ENCODE measurements at regions not wholly inside any gene's neighbourhood (a gene's known extent, or its start where the extent isn't known, plus 50 kb on each side); places are given as distances from the start of the nearest gene placed in this dataset.

- Mint-ChIP-seq H3K9me3 (peaks cover 4% of the 10 kb centered on the region), H3K27ac (no peak overlapping the region), H3K27me3 (no peaks in the 10 kb centered on the region), H3K36me3 (ENCODE audit: low read depth) (peaks cover 27% of the 10 kb centered on the region), H3K4me1 (ENCODE audit: low read depth) (peaks cover 2% of the 10 kb centered on the region), H3K4me3 (no peak overlapping the region)
- ATAC-seq, result no peak
- CTCF ChIA-PET, result no interaction called here
- DNase-seq, result no peak
- TF ChIP-seq CTCF (IDR thresholded peaks at IDR 0.05), result no peak
- intact Hi-C loops (cut with micrococcal nuclease), result no loop called here
- POLR2A ChIA-PET, result no interaction called here
Measured at GRCh38 chr12:124426594-124427555, 132.0 kb downstream of the RFLNA start.

DNA sequence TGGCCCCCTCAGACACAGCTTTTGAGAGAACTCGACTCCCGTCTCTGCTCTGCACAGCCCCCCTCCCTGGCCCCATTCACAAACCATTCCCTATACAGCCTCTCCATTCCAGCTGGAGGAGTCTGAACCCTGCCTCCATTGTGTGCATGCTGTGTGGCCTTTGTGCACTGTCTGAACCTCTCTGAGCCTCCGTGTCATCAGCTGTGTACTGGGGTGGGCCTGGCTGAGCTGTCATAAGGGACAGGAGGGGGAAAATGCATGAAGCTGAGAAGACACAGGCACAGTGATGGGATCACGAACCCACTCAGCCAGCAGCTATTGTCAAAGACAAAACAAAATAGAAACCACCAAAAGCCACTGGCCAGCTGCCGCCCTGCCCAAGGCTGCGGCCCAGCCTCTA, 130.8 kb downstream of the RFLNA start:
- intact Hi-C loops (cut with micrococcal nuclease), result no loop called here
- Mint-ChIP-seq H3K27me3 (no peaks in the 10 kb centered on the region), H3K27ac (no peak overlapping the region), H3K36me3 (ENCODE audit: low read depth) (peaks cover 18% of the 10 kb centered on the region), H3K4me3 (no peak overlapping the region), H3K9me3 (no peaks in the 10 kb centered on the region), H3K4me1 (ENCODE audit: low read depth) (no peaks in the 10 kb centered on the region)
- ChIA-PET CTCF (interaction anchor here (1.0 kb wide), 1 partner anchor 37 kb away, joined by 3 read pairs; no protein-coding TSS in a partner anchor), POLR2A (no interaction called here)
- ATAC-seq, result no peak
- TF ChIP-seq CTCF (IDR thresholded peaks at IDR 0.05), result no peak
- DNase-seq, result no peak

DNA sequence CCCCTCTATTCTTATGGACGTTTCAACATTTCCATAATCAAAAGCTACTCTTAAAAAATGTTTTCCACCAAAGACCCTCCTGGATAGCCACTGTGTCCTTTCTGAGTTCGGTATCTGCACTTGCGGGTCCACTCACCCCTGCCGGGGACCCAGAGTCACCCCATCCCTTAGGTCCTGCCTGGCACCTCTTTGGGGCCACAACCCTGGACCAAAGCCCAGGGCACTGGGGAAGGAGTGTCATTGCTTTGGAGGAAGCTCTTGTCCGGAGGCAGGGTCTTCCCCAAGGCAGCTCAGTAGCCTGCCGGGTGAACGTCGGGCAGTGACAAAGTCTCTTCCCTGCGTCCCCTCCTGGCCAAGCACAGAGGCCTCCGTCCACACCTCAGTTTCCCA, 129.6 kb downstream of the RFLNA start:
- Mint-ChIP-seq H3K4me3 (no peak overlapping the region), H3K27ac (no peak overlapping the region), H3K36me3 (ENCODE audit: low read depth) (peaks cover 21% of the 10 kb centered on the region), H3K27me3 (no peaks in the 10 kb centered on the region), H3K9me3 (no peaks in the 10 kb centered on the region), H3K4me1 (ENCODE audit: low read depth) (no peaks in the 10 kb centered on the region)
- POLR2A ChIA-PET, result interaction anchor here (1.1 kb wide), 1 partner anchor 28 kb away, joined by 3 read pairs; no protein-coding TSS in a partner anchor
- intact Hi-C loops (cut with micrococcal nuclease), result no loop called here
- TF ChIP-seq CTCF (IDR thresholded peaks at IDR 0.05), result no peak
- DNase-seq (no peak), ATAC-seq (no peak)
- CTCF ChIA-PET, result no interaction called here

GRCh38 chr12:124423761-124424515, 129.0 kb downstream of the RFLNA start:
- no peak for DNase-seq
- intact Hi-C loops (cut with micrococcal nuclease), result no loop called here
- Mint-ChIP-seq H3K4me3 (no peak overlapping the region), H3K9me3 (no peaks in the 10 kb centered on the region), H3K27ac (no peak overlapping the region), H3K4me1 (ENCODE audit: low read depth) (no peaks in the 10 kb centered on the region), H3K36me3 (ENCODE audit: low read depth) (peaks cover 26% of the 10 kb centered on the region), H3K27me3 (no peaks in the 10 kb centered on the region)
- POLR2A ChIA-PET, result interaction anchor here (1.1 kb wide), 1 partner anchor 27 kb away, joined by 3 read pairs; no protein-coding TSS in a partner anchor
- TF ChIP-seq CTCF (IDR thresholded peaks at IDR 0.05), result no peak
- ATAC-seq, result no peak
- CTCF ChIA-PET, result no interaction called here

Data from activated CD8-positive, alpha-beta T cell treated with anti-CD3 and anti-CD28 coated beads for 36 hours (primary cell).